Thoracic aorta (tissue), 2 donors: ENCODE measurements at regions not wholly inside any gene's neighbourhood (a gene's known extent, or its start where the extent isn't known, plus 50 kb on each side); places are given as distances from the start of the nearest gene placed in this dataset.

Experiments
- ATAC-seq: fragments of 150-250 bp; one replicate; pipeline ENCODE4 v1.8.0; 2017; ENCODE audit warnings: low read depth; ENCODE audit not compliant: insufficient number of reproducible peaks, low FRiP score
- DNase-seq: peaks from one replicate; pipeline ENCODE4 v3.0.0-alpha.2; 2020; ENCODE audit warnings: low spot score
- H3K27ac ChIP-seq, 2 donors: fragments of 200-600 bp; sonication (generic); 1 replicate in 1 of 2; 2 replicates in 1 of 2; pipeline ENCODE4 v1.5.1; 2016; ENCODE audit warnings: mild to moderate bottlenecking in 2 of 2, moderate library complexity in 2 of 2
- H3K27me3 ChIP-seq: fragments of 200-600 bp; sonication (generic); replicated peaks from 2 replicates; pipeline ENCODE4 v1.6.0; 2016; ENCODE audit warnings: mild to moderate bottlenecking; ENCODE audit not compliant: insufficient read depth
- H3K36me3 ChIP-seq: fragments of 200-600 bp; sonication (generic); one replicate; pipeline ENCODE4 v1.5.1; 2016
- H3K4me1 ChIP-seq, 2 donors: fragments of 200-600 bp; sonication (generic); 1 replicate in 1 of 2; 2 replicates in 1 of 2; pipeline versions ENCODE4 v1.5.1 to v1.6.0; 2016; ENCODE audit warnings: low read depth in 2 of 2, mild to moderate bottlenecking in 1 of 2; ENCODE audit not compliant: control insufficient read depth in 1 of 2
- H3K4me3 ChIP-seq: fragments of 200-600 bp; sonication (generic); 2 replicates; pipeline ENCODE4 v1.5.1; 2016; ENCODE audit warnings: mild to moderate bottlenecking
- H3K9me3 ChIP-seq: fragments of 200-600 bp; sonication (generic); 2 replicates; pipeline ENCODE4 v1.5.1; 2016
- CTCF ChIP-seq: fragments of 200-600 bp; sonication (generic); IDR thresholded peaks from one replicate; pipeline ENCODE4 v1.5.1; 2019; ENCODE audit warnings: antibody characterized with exemption

DNA sequence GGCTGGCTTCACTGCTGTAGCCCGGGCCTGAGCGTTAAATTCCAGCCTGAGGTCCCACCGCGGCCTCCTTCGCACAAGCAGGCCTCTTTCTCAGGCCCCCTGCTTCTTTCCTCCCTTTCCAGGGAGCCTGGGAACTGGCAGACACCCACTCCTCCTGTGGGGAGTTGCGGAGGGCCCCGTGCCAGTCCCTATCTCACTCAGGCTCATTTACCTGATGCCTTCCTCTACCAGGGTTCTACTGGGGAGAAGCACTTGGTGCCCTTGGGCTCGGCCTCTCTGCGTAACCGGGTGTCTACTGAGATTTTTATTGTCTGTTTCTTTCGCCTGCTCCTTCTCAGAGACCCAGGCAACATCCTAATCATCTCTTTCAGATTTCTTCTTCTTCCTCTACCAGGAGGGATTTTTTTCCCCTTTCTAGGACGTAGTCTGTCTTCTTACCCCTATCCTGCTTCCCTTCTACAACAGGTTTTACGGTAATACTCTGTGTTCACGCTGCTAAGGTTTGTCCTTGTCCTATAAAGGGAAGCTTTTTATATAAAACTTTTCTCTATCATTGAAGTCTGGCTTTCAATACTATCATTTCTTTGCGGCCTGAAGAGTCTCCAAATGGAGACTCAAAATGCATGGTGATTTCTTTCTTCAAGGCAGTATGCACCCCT, 135.4 kb upstream of the GPR12 start:
- no peak for DNase-seq
- Histone ChIP-seq H3K4me3 (no peak overlapping the region), H3K27me3 (no peaks in the 10 kb centered on the region)

DNA sequence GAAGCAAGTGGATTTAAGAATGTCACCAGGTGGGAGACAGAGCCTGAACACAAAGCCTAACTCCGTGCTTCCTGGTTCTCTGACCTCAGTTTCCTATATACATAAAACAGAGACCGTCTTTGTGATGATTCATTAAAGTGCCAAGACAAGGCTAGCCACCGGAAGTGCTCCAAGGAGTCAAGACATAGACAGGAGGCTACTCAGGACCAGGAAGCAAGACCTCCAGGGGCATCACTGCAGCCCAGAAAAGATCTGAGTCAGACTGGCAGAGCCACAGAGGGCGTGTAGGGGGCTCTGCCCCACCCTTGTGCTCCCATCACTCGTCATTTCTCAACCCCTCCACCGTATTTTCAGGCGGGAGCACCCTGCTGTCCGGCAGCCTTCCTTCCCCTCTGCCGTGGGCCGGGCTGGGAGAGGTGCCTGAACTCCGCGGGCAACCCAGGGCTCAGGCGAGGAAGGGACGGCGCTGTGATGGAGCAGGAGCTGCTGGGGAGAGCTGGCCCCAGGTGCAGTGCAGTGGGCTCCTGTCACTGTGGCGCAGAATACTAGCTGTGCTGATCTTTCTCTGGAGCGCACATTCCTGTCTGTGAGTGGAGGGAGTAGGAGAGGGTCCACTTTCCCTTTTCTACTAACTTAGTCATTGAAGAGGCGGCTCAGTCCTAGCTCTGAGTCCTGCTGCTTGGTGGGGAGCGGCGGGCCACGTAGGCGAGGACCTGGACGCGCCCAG, 134.7 kb upstream of the GPR12 start:
- DNase-seq (no peak), ATAC-seq (no peak)
- Histone ChIP-seq H3K4me1 (no peaks in the 10 kb centered on the region), H3K9me3 (no peaks in the 10 kb centered on the region), H3K36me3 (no peaks in the 10 kb centered on the region), H3K27ac (no peak overlapping the region), H3K27me3 (no peaks in the 10 kb centered on the region), H3K4me3 (no peak overlapping the region)
- no peak for TF ChIP-seq CTCF

More for the DNA sequence above, 135.4 kb upstream of the GPR12 start:
- H3K36me3 ChIP-seq: no peaks in the 10 kb centered on the region
- no peaks in the 10 kb centered on the region for H3K9me3 ChIP-seq
- H3K4me1 ChIP-seq: no peaks in the 10 kb centered on the region
- TF ChIP-seq CTCF: no peak
- no peak overlapping the region for H3K27ac ChIP-seq
- no peak for ATAC-seq

DNA sequence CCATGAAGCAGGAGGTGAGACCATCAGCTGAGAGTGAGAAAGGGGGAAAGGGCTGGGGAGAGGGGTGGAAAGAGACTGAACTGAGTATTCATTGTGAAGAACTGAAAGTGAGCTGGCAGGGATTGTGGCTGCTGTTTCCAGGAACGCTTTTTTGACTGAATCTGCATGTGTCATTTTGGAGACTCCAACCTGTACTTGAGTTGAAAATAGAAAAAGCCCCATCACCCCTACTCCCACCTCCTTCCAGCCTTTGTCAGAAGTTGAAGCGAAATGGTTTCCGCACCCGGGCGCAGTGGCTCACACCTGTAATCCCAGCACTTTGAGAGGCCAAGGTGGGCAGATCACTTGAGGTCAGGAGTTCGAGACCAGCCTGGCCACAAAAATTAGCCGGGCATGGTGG, 128.0 kb upstream of the GPR12 start:
- ATAC-seq (no peak), DNase-seq (no peak)
- no peak for TF ChIP-seq CTCF
- no peaks in the 10 kb centered on the region for H3K4me1 ChIP-seq
- no peaks in the 10 kb centered on the region for H3K27me3 ChIP-seq
- no peak overlapping the region for H3K4me3 ChIP-seq
- H3K9me3 ChIP-seq: no peaks in the 10 kb centered on the region
- H3K27ac ChIP-seq: no peak overlapping the region
- H3K36me3 ChIP-seq: no peaks in the 10 kb centered on the region

DNA sequence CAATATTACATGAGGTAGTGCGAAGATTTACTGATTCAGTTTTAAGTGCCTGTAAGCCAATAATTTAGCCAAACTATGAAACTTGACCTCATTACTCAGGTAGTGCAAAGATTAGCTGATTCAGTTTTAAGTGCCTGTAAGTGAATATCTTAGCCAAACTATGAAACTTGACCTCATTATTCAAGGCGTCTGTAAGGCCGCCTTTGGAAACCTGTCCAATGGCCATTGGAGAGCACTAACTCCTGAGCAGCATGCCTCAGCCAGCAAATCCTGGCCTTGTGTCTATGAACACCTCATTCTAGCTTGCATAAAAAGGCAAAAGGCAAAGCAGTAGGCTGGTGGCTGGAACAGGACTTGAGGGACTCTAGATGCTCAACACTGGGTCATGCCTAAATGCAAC, 127.0 kb upstream of the GPR12 start:
- ATAC-seq: no peak
- Histone ChIP-seq H3K9me3 (no peaks in the 10 kb centered on the region), H3K4me3 (no peak overlapping the region), H3K4me1 (no peaks in the 10 kb centered on the region), H3K27ac (no peak overlapping the region), H3K27me3 (no peaks in the 10 kb centered on the region), H3K36me3 (no peaks in the 10 kb centered on the region)
- TF ChIP-seq CTCF: no peak
- no peak for DNase-seq

- no peaks in the 10 kb centered on the region for H3K27me3 ChIP-seq
- ATAC-seq: no peak
- no peak for TF ChIP-seq CTCF
- DNase-seq: no peak
- no peaks in the 10 kb centered on the region for H3K9me3 ChIP-seq
- no peaks in the 10 kb centered on the region for H3K36me3 ChIP-seq
- H3K27ac ChIP-seq: no peak overlapping the region
- no peak overlapping the region for H3K4me3 ChIP-seq
- H3K4me1 ChIP-seq: no peaks in the 10 kb centered on the region
These were observed 123.1 kb upstream of the GPR12 start for GRCh38 chr13:26883613-26884257.
